ENCODE measurements at regions not wholly inside any gene's neighbourhood (a gene's known extent, or its start where the extent isn't known, plus 50 kb on each side); places are given as distances from the start of the nearest gene placed in this dataset.

- Histone ChIP-seq H2AFZ (peak overlapping the region; percentile 90), H3K4me1 (ENCODE audit: insufficient read depth) (peaks cover 11% of the 10 kb centered on the region), H3K27me3 (ENCODE audit: insufficient read depth) (no peaks in the 10 kb centered on the region), H3K36me3 (ENCODE audit: insufficient read depth) (no peaks in the 10 kb centered on the region), H3F3A (replicated peaks; ENCODE audit: low read depth) (no peaks in the 10 kb centered on the region), H3K4me2 (no peak overlapping the region), H3K27ac (ENCODE audit: low read depth) (no peak overlapping the region), H3K4me3 (no peak overlapping the region), H3K79me2 (replicated peaks; ENCODE audit: insufficient read depth) (no peaks in the 10 kb centered on the region), H3K9me2 (ENCODE audit: insufficient read depth) (0 out of 2 replicates have a peak, but pooled peaks cover 4% of the 10 kb centered on the region), H4K20me1 (replicated peaks; ENCODE audit: insufficient read depth) (no peaks in the 10 kb centered on the region)
- DNase-seq (ENCODE audit: low spot score), result no peak
- Mint-ChIP-seq H3K9me3 (no peaks in the 10 kb centered on the region), H3K4me1 (peaks cover 38% of the 10 kb centered on the region), H3K4me3 (no peak overlapping the region; the same call in 2 of the 3 replicates), H3K27me3 (ENCODE audit: insufficient read depth, low read depth, poor library complexity) (peaks cover 16% of the 10 kb centered on the region), H3K36me3 (ENCODE audit: low read depth) (no peaks in the 10 kb centered on the region), H3K27ac (no peak overlapping the region)
- ATAC-seq, result no peak
- TF ChIP-seq CTCF (conservative IDR thresholded peaks at IDR 0.05; ENCODE audit: low read depth in 2 of 2), result no peak
- no peak for TF ChIP-seq ETS1 (IDR thresholded peaks at IDR 0.05)
- TF ChIP-seq CREB1 (CRISPR knock-in tag; IDR thresholded peaks at IDR 0.05; ENCODE audit: low read depth), result no peak
- no peak for TF ChIP-seq STAT1 (IDR thresholded peaks at IDR 0.05; ENCODE audit: unreplicated experiment)
Observed at GRCh38 chr2:43082903-43083677, 143.3 kb downstream of the ZFP36L2 start.

- DNase-seq (ENCODE audit: low spot score) (no peak), ATAC-seq (no peak)
- Histone ChIP-seq H3K79me2 (replicated peaks; ENCODE audit: insufficient read depth) (no peaks in the 10 kb centered on the region), H3K4me2 (no peak overlapping the region), H3F3A (replicated peaks; ENCODE audit: low read depth) (no peaks in the 10 kb centered on the region), H3K27me3 (ENCODE audit: insufficient read depth) (no peaks in the 10 kb centered on the region), H4K20me1 (replicated peaks; ENCODE audit: insufficient read depth) (no peaks in the 10 kb centered on the region), H2AFZ (no peak overlapping the region), H3K4me3 (no peak overlapping the region), H3K4me1 (ENCODE audit: insufficient read depth) (peaks cover 11% of the 10 kb centered on the region), H3K27ac (ENCODE audit: low read depth) (no peak overlapping the region), H3K36me3 (ENCODE audit: insufficient read depth) (no peaks in the 10 kb centered on the region), H3K9me2 (ENCODE audit: insufficient read depth) (0 out of 2 replicates have a peak, but pooled peaks cover under 1% of the 10 kb centered on the region)
- Mint-ChIP-seq H3K27me3 (ENCODE audit: insufficient read depth, low read depth, poor library complexity) (peaks cover 15% of the 10 kb centered on the region), H3K4me1 (peaks cover 38% of the 10 kb centered on the region), H3K36me3 (ENCODE audit: low read depth) (no peaks in the 10 kb centered on the region), H3K9me3 (no peaks in the 10 kb centered on the region), H3K4me3 (no peak overlapping the region), H3K27ac (no peak overlapping the region)
- TF ChIP-seq REST (IDR thresholded peaks at IDR 0.05; ENCODE audit: unreplicated experiment), result no peak
- TF ChIP-seq POLR2AphosphoS5 (IDR thresholded peaks at IDR 0.05; ENCODE audit: low read depth), result no peak
- no peak for TF ChIP-seq EZH2phosphoT487 (IDR thresholded peaks at IDR 0.05; ENCODE audit: unreplicated experiment)
Observed at GRCh38 chr2:43082111-43082894, 144.1 kb downstream of the ZFP36L2 start.

Measured in GM23338 (cell line).